ENCODE measurements at regions not wholly inside any gene's neighbourhood (a gene's known extent, or its start where the extent isn't known, plus 50 kb on each side); places are given as distances from the start of the nearest gene placed in this dataset.

DNA sequence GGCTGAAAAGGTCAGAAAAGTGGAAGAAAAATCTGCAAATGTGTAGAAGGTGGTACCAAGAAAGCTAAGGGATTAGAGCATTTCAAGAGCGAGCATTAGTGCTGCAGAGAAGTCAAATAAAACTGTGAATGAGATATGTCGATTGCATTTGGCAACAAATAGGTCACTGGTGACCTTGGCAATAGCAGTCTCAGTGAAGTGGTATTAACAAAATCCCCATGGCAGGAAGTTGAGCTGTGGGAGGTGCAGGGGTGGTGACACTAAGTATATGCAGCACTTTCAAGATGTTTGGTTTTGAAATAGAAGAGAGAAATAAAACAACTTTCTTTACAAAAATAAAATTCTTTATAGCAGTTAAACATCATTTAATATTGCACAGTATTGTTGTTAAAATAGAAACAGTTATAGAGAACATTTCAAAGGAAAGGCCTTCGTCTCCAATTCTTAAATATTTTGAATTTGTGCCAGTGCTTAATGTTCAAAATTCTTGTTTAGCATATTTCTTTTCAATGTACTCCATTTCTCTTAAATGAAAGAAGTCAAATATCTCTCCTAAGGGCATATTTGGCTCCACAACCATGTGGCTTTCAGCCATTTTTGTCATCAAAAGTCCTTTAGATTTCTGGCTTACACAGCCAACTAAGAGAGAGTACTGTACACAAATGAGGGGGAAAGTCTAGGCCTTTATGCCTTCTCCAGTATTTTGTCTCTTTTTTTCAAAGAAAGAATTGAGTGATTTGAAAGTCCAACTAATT is 443.0 kb upstream of the MMADHC start:
- TF ChIP-seq, protein P1, sequence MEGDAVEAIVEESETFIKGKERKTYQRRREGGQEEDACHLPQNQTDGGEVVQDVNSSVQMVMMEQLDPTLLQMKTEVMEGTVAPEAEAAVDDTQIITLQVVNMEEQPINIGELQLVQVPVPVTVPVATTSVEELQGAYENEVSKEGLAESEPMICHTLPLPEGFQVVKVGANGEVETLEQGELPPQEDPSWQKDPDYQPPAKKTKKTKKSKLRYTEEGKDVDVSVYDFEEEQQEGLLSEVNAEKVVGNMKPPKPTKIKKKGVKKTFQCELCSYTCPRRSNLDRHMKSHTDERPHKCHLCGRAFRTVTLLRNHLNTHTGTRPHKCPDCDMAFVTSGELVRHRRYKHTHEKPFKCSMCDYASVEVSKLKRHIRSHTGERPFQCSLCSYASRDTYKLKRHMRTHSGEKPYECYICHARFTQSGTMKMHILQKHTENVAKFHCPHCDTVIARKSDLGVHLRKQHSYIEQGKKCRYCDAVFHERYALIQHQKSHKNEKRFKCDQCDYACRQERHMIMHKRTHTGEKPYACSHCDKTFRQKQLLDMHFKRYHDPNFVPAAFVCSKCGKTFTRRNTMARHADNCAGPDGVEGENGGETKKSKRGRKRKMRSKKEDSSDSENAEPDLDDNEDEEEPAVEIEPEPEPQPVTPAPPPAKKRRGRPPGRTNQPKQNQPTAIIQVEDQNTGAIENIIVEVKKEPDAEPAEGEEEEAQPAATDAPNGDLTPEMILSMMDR (IDR thresholded peaks at IDR 0.05; ENCODE audit: low read depth, low read length), result no peak
- H3K27me3 ChIP-seq, result no peaks in the 10 kb centered on the region
- H3K4me3 ChIP-seq (ENCODE audit: low read depth, low read length), result no peak overlapping the region
- DNase-seq, result no peak
- no peaks in the 10 kb centered on the region for H3K9me3 ChIP-seq
- no peaks in the 10 kb centered on the region for H3K36me3 ChIP-seq
- no peaks in the 10 kb centered on the region for H3K4me1 ChIP-seq

DNA sequence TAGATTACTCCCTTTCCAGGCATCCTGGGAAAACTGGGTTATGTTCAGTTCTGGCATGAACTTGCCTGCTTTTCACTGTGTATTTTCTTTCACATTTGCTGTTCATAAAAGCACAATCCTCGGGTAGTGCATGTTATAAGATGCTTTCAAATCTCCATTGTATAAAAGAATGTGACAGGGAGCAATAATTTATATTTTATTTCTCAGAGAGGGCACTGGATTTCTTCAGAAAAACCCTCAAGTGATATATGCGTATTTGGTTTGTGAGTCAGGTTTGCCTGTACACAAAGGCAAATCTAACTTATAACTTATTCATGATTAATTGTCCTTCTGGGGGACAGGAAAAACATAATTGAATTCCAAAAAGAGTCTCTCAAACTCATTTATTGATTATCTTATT is 440.7 kb upstream of the MMADHC start:
- Histone ChIP-seq H3K36me3 (no peaks in the 10 kb centered on the region), H3K27me3 (no peaks in the 10 kb centered on the region), H3K4me3 (ENCODE audit: low read depth, low read length) (no peak overlapping the region), H3K9me3 (no peaks in the 10 kb centered on the region), H3K4me1 (no peaks in the 10 kb centered on the region)
- DNase-seq, result no peak
- TF ChIP-seq, protein P1 (IDR thresholded peaks at IDR 0.05; ENCODE audit: low read depth, low read length), result no peak

DNA sequence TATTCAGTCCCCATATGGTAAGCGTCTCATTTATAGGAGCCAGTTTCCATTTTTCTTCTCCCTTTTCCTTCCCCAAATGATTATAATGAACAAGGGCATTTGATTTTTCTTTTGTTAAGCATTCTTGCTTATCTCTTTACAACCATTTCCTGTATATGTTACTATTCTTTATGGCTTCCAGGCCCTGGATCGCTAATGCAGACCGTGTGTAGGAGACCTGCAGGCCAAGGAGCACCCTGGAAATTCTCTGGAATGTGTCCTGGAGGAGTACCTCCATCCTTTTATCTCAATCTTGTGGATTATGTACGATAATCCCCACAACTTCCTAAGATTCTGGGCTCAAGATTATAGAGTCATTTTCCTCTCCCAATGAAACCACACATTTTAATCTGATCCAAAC is 439.6 kb upstream of the MMADHC start:
- H3K4me1 ChIP-seq, result no peaks in the 10 kb centered on the region
- DNase-seq, result no peak
- H3K36me3 ChIP-seq, result no peaks in the 10 kb centered on the region
- no peaks in the 10 kb centered on the region for H3K9me3 ChIP-seq
- H3K4me3 ChIP-seq (ENCODE audit: low read depth, low read length), result no peak overlapping the region
- no peaks in the 10 kb centered on the region for H3K27me3 ChIP-seq
- TF ChIP-seq, protein P1 (IDR thresholded peaks at IDR 0.05; ENCODE audit: low read depth, low read length), result no peak

DNA sequence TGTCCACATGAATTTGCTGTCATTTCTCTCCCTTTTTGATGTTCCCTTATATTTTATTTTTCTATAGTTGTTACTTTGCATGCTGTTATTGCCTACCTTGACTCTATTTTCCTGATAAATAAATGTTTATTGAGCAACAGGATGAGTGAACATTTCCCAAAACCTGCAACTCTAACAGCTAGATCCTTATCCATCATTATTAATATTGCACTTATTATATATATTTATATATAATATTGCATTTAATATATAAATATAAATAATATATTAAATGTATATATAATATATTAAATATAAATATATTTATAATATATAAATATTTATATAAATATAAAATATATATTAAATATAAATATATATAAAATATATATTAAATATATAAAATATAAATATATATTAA is 436.1 kb upstream of the MMADHC start:
- TF ChIP-seq, protein P1 (IDR thresholded peaks at IDR 0.05; ENCODE audit: low read depth, low read length), result no peak
- Histone ChIP-seq H3K27me3 (no peaks in the 10 kb centered on the region), H3K36me3 (no peaks in the 10 kb centered on the region), H3K4me1 (no peaks in the 10 kb centered on the region), H3K9me3 (no peaks in the 10 kb centered on the region), H3K4me3 (ENCODE audit: low read depth, low read length) (no peak overlapping the region)
- DNase-seq, result no peak

DNA sequence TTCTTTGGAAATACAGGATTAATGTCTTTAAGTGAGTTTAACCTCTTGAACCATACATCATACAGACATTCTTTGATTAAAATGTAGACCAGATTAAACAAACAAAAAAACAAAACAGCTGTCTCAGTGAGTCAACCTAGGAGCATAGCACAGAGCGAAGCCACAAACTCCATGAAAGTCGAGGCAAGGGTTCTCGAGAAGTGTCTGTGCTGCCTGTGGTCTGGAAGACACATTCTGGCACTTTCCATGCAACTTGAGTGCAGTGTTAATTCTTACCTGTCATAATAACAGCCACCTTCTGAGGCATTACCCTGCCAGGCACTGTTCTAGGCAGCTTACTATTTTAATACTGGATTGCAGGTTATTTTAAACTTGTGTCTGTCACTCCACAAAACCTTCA is 435.5 kb upstream of the MMADHC start:
- Histone ChIP-seq H3K4me1 (no peaks in the 10 kb centered on the region), H3K9me3 (no peaks in the 10 kb centered on the region), H3K27me3 (no peaks in the 10 kb centered on the region), H3K4me3 (ENCODE audit: low read depth, low read length) (no peak overlapping the region), H3K36me3 (no peaks in the 10 kb centered on the region)
- DNase-seq, result no peak
- TF ChIP-seq, protein P1 (IDR thresholded peaks at IDR 0.05; ENCODE audit: low read depth, low read length), result no peak

DNA sequence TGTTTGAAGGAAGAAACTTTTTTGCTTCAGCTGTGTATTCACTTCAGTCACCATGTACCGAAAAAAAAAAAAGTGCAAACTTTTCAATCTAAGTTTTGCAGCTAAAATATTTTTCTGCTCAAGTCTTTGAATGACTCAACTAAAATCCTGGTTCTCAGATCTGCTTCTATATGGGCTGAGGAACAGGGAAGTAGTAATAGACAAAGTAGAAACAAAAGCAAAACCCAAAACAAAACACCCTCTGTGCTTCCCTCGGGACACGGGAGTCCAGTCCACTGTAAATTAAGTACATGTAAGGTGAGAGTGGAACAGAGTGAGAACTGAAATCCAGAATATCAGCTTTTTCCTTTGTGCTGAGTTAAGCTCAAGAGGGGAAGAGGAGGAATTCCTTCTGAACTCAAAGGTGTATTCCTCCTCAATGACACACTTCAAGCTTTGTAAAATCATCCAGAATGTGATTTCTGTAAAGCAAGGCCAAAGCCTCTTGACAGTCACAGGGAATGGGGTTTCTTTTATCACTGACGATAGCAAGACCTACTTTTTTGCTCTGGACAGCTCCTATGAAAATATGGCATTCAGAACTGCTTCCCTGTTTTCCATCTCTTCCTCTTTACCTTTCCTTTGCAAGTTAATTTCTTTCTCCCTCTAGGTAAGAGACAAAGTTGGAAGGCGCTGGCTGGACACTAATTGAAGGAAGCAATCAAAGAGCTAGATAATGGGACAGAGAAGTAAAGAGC is 433.5 kb upstream of the MMADHC start:
- H3K4me3 ChIP-seq (ENCODE audit: low read depth, low read length), result no peak overlapping the region
- H3K9me3 ChIP-seq, result no peaks in the 10 kb centered on the region
- H3K4me1 ChIP-seq, result no peaks in the 10 kb centered on the region
- no peak for DNase-seq
- H3K36me3 ChIP-seq, result no peaks in the 10 kb centered on the region
- TF ChIP-seq, protein P1 (IDR thresholded peaks at IDR 0.05; ENCODE audit: low read depth, low read length), result no peak
- H3K27me3 ChIP-seq, result no peaks in the 10 kb centered on the region

All from BE2C (cell line).